ENCODE measurements at regions not wholly inside any gene's neighbourhood (a gene's known extent, or its start where the extent isn't known, plus 50 kb on each side); places are given as distances from the start of the nearest gene placed in this dataset.
A peak's percentile ranks its signal among the peaks of the same experiment; 100 is the strongest.

DNA sequence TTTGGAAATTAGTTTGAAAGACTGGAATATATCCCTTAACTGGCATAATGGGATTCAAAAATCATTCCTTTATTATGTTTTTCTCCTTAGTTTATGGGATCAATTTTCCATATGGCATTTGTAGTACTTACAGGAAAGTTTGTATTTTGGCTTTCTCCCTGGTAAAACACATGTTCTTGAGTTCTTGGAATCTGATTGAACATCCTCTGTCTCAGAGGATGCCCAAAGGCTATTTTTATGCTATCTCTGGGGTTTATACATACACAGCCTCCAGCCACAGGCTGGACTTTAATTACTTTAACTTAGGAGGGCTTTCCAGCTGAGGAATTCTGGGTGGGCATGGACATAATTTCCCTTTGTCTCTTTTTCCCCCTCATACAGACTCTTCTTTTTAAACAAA lies 236.4 kb downstream of the HGF start:
- no TSS peak for BruUV-seq (replicated peaks)
- ChIA-PET CTCF (no interaction called here), POLR2A (no interaction called here)
- Histone ChIP-seq H3K4me3 (ENCODE audit: low read depth, low read length) (no peak overlapping the region), H3K36me3 (ENCODE audit: control insufficient read depth, insufficient read depth, low read length) (no peaks in the 10 kb centered on the region), H3K27me3 (replicated peaks; ENCODE audit: control insufficient read depth, insufficient read depth, low read length) (no peaks in the 10 kb centered on the region), H3K4me1 (no peaks in the 10 kb centered on the region), H3K9me3 (no peaks in the 10 kb centered on the region)
- Mint-ChIP-seq H3K4me3 (ENCODE audit: unreplicated experiment) (no peak overlapping the region), H3K27ac (ENCODE audit: unreplicated experiment) (no peak overlapping the region), H3K27me3 (ENCODE audit: insufficient read depth, unreplicated experiment) (peaks cover 2% of the 10 kb centered on the region), H3K9me3 (ENCODE audit: unreplicated experiment) (no peaks in the 10 kb centered on the region), H3K4me1 (ENCODE audit: low read depth, unreplicated experiment) (no peaks in the 10 kb centered on the region), H3K36me3 (ENCODE audit: insufficient read depth, unreplicated experiment) (no peaks in the 10 kb centered on the region)
- DNase-seq: no peak
- TF ChIP-seq, protein P1, sequence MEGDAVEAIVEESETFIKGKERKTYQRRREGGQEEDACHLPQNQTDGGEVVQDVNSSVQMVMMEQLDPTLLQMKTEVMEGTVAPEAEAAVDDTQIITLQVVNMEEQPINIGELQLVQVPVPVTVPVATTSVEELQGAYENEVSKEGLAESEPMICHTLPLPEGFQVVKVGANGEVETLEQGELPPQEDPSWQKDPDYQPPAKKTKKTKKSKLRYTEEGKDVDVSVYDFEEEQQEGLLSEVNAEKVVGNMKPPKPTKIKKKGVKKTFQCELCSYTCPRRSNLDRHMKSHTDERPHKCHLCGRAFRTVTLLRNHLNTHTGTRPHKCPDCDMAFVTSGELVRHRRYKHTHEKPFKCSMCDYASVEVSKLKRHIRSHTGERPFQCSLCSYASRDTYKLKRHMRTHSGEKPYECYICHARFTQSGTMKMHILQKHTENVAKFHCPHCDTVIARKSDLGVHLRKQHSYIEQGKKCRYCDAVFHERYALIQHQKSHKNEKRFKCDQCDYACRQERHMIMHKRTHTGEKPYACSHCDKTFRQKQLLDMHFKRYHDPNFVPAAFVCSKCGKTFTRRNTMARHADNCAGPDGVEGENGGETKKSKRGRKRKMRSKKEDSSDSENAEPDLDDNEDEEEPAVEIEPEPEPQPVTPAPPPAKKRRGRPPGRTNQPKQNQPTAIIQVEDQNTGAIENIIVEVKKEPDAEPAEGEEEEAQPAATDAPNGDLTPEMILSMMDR (IDR thresholded peaks at IDR 0.05; ENCODE audit: insufficient read depth in 1 of 2, low read depth in 1 of 2, low read length in 1 of 2, severe bottlenecking in 1 of 2, unreplicated experiment in 1 of 2): no peak
- intact Hi-C loops (cut with micrococcal nuclease; ENCODE audit: unreplicated experiment): no loop called here

DNA sequence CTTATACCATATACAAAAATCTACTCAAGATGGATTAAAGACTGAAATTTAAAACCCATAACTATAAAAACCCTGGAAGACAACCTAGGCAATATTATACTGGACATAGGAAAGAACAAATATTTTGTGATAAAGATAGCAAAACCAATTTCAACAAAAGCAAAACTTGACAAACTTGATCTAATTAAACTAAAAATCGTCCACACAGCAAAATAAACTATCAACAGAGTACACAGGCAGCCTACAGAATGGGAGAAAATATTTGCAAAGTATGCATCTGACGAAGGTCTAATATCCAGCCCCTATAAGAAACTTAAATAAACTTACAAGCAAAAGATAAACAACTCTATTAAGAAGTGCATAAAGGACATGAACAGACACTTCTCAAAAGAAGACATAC lies 240.1 kb downstream of the HGF start:
- no peak overlapping the region for H3K27ac Mint-ChIP-seq (ENCODE audit: unreplicated experiment)
- Histone ChIP-seq H3K27me3 (replicated peaks; ENCODE audit: control insufficient read depth, insufficient read depth, low read length) (no peaks in the 10 kb centered on the region), H3K4me3 (ENCODE audit: low read depth, low read length) (no peak overlapping the region), H3K9me3 (no peaks in the 10 kb centered on the region), H3K4me1 (no peaks in the 10 kb centered on the region), H3K36me3 (ENCODE audit: control insufficient read depth, insufficient read depth, low read length) (no peaks in the 10 kb centered on the region)
- H3K36me3 Mint-ChIP-seq (ENCODE audit: insufficient read depth, unreplicated experiment): no peaks in the 10 kb centered on the region
- DNase-seq: no peak
- no TSS peak for BruUV-seq (replicated peaks)
- H3K4me3 Mint-ChIP-seq (ENCODE audit: unreplicated experiment): no peak overlapping the region
- H3K27me3 Mint-ChIP-seq (ENCODE audit: insufficient read depth, unreplicated experiment): peaks cover 3% of the 10 kb centered on the region
- TF ChIP-seq, protein P1 (IDR thresholded peaks at IDR 0.05; ENCODE audit: insufficient read depth in 1 of 2, low read depth in 1 of 2, low read length in 1 of 2, severe bottlenecking in 1 of 2, unreplicated experiment in 1 of 2): no peak
- H3K9me3 Mint-ChIP-seq (ENCODE audit: unreplicated experiment): no peaks in the 10 kb centered on the region
- H3K4me1 Mint-ChIP-seq (ENCODE audit: low read depth, unreplicated experiment): no peaks in the 10 kb centered on the region
- intact Hi-C loops (cut with micrococcal nuclease; ENCODE audit: unreplicated experiment): no loop called here
- CTCF ChIA-PET: no interaction called here
- POLR2A ChIA-PET: no interaction called here

DNA sequence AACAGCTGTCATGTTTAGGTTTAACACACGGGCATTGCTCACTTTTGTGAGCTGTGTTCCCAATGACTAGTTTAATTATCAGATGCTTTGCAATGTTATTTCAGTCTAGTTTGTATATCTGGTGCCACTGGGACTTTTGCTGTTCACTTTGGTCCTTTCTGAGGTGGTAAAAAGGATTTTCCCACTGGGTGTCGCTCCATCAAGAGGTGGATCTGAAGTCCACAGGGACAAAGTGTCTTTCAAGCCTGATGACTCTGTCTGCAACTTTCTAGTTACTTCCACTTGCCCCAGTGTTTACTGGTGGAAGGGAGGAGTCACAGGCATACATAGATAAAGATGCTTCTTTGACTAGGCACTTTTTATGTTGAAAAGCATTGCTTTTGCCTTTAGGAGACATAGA lies 242.2 kb downstream of the HGF start:
- CTCF ChIA-PET: no interaction called here
- Histone ChIP-seq H3K4me1 (no peaks in the 10 kb centered on the region), H3K36me3 (ENCODE audit: control insufficient read depth, insufficient read depth, low read length) (no peaks in the 10 kb centered on the region), H3K9me3 (no peaks in the 10 kb centered on the region), H3K27me3 (replicated peaks; ENCODE audit: control insufficient read depth, insufficient read depth, low read length) (no peaks in the 10 kb centered on the region), H3K4me3 (ENCODE audit: low read depth, low read length) (no peak overlapping the region)
- Mint-ChIP-seq H3K27me3 (ENCODE audit: insufficient read depth, unreplicated experiment) (peaks cover 3% of the 10 kb centered on the region), H3K27ac (ENCODE audit: unreplicated experiment) (no peak overlapping the region), H3K4me3 (ENCODE audit: unreplicated experiment) (no peak overlapping the region), H3K36me3 (ENCODE audit: insufficient read depth, unreplicated experiment) (no peaks in the 10 kb centered on the region), H3K9me3 (ENCODE audit: unreplicated experiment) (no peaks in the 10 kb centered on the region), H3K4me1 (ENCODE audit: low read depth, unreplicated experiment) (no peaks in the 10 kb centered on the region)
- intact Hi-C loops (cut with micrococcal nuclease; ENCODE audit: unreplicated experiment): loop anchor here (1.0 kb wide), 3 partner anchors 189 to 490 kb away; no protein-coding TSS in a partner anchor
- POLR2A ChIA-PET: no interaction called here
- DNase-seq: peak in 1 of 2 experiments; percentile 41
- TF ChIP-seq, protein P1 (IDR thresholded peaks at IDR 0.05; ENCODE audit: insufficient read depth in 1 of 2, low read depth in 1 of 2, low read length in 1 of 2, severe bottlenecking in 1 of 2, unreplicated experiment in 1 of 2): peak in 1 of 2 experiments; percentile 30
- BruUV-seq (replicated peaks): no TSS peak
